ENCODE measurements at regions not wholly inside any gene's neighbourhood (a gene's known extent, or its start where the extent isn't known, plus 50 kb on each side); places are given as distances from the start of the nearest gene placed in this dataset.

DNA sequence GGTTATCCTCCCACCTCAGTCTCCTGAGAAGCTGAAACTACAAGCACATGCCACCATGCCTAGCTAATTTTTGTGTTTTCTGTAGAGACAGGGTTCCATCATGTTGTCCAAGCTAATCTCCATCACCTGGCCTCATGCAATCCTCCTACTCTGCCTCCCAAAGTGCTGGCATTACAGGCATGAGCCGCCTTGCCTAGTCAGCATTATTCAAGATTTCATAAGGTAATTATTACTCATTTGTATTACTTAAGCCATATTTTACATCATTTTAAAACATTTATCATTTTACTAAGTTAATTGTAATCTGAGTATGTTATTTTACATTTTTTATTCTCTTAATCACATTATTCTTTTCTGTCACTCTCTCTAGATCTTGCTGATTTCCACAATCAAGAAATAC is 1575.6 kb downstream of the NCAM2 start:
- no peak for DNase-seq (ENCODE audit: low spot score)

DNA sequence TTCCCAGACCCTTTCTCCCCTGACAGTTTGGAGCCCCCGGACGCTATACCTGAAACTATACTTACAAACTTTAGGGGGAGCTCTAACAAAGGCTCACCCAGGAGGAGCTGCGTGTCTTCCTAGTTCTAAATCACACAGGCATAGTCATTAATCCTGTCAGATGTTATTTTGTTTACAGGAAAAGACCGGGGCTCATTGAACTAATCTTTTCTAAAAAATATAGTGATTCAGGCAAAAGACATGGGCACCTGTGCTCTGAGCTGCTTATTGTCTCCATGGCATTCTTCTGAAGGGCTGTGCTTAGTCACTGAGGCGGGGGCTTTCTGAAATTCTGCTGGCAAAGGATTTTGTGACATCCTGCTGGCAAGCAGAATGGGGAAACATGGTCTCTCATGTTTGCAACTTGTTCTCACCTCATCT is 1577.0 kb downstream of the NCAM2 start:
- no peak for DNase-seq (ENCODE audit: low spot score)

DNA sequence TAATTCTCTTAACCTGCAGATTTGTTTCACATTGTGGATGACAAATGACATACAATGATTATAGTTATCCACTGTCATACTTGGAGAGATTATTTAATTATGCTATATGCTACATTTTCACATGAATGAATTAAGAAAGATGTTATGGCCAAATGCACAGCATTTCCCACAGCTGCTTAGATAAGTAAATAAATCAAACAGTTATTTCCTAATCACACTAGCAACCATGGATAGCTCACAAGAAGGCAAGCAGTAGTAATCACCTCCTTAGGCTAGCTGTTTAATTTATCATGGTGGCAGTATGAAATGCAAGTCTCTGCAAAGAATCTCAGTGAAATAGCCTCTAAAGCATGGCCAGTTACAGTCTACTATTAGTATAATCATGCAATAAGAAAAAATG is 1581.5 kb downstream of the NCAM2 start:
- no peak for DNase-seq (ENCODE audit: low spot score)

DNA sequence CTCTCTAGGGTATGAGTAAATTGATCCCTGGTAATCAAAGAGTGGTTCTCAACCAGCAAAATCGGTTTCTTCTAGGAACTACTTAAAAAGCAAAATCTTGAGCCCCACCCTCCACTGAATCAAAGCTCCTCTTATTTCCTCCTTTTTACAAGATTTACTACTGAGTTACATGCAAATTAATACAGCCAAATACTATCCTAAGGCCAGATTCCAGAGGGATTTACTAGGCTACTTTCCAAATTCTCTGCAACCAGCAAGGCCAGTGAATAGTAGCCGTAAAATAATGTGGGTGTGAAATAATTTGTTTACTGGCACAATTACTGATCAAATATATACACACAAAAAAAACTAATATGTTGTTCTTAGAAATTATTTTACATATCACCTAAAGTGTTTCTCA is 1583.8 kb downstream of the NCAM2 start:
- no peak for DNase-seq (ENCODE audit: low spot score)

DNA sequence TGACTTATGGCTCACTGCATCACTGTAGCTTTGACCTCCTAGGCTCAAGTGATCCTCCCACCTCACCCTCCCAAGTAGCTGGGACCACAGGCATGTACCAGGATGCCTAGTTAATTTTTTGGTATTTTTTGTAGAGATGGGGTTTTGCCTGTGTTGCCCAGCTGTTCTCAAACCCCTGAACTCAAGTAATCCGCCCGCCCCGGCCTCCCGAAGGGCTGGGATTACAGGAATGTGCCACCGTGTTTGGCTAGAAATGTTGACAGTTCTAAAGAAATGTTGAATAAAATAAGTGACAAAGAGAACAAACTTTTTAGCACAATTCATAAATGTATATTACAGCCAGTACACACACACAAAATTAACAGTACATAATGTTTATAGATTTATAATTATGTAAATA is 1586.1 kb downstream of the NCAM2 start:
- no peak for DNase-seq (ENCODE audit: low spot score)

DNA sequence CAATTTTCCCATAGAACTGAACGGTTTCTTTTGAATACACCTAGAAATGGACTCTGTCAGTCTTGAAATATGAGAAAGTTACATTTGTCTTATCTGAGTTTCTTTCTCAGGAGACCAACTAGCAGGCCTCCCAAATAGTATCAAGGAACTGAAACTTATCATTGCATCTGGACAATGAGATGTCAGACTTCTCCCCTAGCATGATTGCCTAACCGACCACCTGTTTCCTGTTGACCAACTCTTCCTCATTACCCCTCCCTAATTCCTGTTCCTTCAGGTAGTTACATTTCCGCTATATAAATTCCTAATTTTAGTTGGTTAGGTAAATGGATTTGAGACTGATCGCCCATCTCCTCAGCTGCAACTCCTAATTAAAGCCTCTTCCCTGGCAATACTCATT is 1587.3 kb downstream of the NCAM2 start:
- no peak for DNase-seq (ENCODE audit: low spot score)

DNA sequence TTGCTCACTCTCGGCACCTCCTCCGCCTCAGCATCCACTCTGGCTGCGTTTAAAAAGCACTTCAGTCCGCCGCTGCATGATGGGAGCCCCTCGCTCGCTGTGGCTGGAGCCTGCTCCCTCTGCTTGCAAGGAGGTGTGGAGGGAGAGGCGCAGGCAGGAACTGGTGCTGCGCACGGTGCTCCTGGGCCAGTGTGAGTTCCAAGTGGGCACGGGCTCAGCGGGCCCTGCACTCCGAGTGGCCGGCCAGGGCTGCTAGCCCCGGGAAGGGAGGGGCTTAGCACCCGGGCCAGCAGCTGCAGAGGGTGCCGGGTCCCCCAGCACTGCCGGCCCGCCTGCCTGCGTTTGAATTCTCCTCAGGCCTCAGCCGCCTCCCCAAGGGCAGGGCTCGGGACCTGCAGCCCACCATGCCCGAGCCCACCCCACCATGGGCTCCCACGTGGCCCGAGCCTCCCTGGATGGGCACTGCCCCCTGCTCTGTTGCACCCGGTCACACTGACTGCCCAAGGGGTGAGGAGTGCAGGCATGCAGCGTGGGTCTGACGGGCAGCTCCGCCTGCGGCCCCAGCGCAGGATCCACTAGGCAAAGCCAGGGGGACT is 1599.5 kb downstream of the NCAM2 start:
- no peak for DNase-seq (ENCODE audit: low spot score)

DNA sequence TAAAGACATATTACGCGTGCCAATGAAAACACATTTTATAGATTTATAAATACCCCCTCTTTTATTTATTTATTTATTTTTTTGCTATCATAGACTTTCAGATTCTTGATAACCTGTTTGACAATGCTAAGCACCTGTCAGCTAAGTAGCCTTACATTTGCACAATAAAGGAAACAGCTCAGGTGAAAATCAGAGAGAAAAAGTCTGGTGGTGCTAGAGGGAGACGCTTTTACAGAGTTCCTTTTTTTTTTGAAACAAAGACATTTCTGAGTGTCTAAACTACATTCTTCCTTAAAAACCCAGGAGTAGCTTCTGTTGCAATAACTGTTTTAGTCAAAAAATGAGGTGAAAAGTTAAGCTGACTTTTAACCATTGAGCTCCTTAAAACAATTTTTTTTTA is 1611.6 kb downstream of the NCAM2 start:
- no peak for DNase-seq (ENCODE audit: low spot score)

DNA sequence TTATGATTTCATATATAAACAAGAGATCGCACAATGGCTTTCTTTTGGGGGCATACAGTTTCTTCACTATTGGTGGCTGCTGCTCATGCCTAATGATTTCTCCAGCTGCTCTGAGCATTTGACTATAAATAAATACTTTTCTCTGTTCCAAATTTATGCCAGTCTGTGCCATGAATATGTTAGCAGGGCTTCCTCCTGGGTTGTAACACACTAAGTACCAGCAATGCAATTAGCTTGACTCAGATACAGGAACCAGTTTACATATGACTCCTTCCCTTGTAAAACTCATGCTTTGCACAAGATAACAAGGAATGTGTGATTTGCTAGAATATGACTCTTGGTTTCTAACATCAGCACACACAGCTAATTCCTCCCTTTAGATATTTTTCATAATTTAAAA is 1629.7 kb downstream of the NCAM2 start:
- no peak for DNase-seq (ENCODE audit: low spot score)

DNA sequence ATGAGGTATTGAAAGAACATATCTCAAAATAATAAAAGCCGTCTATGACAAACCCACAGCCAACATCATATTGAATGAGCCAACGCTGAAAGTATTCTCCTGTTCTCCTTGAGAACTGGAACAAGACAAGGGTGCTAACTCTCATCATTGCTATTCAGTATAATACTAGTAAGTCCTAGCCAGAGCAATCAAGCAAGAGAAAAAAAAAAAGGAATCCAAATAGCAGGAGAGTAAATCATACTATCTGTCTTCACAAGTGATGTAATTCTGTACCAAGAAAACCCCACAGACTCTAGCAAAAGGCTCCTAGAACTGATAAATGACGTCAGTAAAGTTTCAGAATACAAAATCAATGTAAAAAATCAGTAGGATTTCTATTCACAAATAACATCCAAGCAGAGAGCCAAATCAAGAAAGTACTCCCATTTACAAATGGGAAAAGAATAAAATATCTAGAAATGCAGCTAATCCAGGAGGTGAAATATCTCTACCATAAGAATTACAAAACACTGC is 1632.8 kb downstream of the NCAM2 start:
- DNase-seq (ENCODE audit: low spot score), result no peak

DNA sequence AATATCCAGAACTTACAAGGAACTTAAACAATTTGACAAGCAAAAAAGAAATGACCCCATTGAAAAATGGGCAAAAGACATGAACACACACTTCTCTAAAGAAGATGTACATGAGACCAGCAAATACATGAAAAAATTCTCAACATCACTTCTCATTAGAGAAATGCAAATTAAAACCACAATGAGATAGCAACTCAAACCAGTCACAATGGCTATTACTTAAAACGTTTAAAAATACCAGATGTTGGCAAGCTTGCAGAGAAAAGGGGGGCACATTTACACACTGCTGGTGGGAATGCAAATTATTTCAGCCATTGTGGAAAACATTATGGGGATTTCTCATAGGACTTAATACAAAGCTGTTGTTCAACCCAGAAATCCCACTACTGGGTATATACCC is 1634.0 kb downstream of the NCAM2 start:
- no peak for DNase-seq (ENCODE audit: low spot score)

DNA sequence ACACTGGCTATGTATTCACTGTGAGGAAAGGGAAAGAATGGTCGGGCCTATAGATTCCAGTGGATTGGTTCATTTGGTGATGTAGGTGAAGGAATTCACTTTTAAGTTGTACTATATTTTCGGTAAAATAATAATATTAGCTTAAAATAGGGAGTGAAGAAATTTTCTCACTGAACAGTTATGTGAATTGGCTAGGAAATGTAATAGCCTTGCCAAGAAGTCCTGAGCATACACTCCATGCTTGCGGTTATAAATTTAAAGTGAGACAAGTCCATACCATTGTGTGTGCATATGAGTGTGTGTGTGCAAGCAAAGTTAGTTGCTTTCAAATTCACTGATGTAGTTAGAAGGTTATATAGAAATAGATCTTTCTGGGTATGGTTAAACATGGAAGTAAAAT is 1651.0 kb downstream of the NCAM2 start:
- DNase-seq (ENCODE audit: low spot score), result no peak

DNA sequence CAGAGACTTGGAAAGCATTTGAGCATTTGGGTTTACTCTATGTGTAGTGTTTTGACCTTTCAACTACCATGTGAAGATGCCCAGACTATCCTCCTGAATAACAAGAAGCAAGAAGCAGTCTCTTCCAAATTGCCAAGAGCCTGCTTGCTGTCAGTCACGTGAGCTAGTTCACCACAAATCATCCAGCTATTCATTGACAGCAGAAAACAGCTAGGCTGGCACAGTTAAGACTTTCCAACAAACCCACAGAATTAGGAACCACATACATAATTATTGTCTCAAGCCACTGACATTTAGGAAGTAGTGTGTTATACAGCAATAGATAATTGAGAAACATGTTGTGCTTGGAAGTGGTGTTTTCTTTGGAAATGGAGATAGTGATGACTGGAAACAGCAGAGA is 1652.0 kb downstream of the NCAM2 start:
- no peak for DNase-seq (ENCODE audit: low spot score)

DNA sequence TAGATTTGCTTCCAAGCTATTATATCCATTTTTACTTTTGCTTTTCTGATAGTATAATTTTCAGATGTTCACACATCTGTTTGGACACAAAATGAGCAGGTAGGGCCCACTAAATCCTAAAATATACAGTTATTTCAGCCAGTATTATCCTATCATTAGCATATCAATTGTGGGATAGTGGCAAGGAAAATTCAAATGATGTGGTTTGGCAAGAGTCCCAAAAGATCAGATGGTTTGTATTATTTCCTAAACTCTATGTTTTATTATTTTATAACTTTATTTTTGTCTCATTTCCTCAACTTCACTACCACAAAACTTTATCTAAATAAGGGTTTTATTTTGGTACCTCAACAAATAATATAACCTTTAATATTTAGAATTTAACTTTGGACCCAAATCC is 1659.6 kb downstream of the NCAM2 start:
- no peak for DNase-seq (ENCODE audit: low spot score)

DNA sequence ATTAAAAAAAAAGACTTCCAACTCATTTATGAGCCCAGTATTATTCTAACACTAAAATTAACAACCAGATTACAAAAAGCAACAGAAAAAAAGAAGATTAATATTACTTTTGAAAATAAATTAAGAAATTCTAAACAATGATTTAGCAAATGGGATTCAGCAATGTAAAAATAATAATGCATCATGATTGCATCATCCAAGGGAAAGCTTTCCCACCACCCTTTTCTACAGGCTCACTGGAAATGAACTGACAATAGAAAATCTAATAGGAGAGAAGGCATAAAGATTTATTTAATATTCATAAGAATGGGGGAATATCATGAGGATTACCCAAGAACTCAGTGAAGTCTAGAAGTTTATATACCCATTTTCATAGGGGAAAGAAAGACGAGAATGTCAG is 1671.9 kb downstream of the NCAM2 start:
- no peak for DNase-seq (ENCODE audit: low spot score)

DNA sequence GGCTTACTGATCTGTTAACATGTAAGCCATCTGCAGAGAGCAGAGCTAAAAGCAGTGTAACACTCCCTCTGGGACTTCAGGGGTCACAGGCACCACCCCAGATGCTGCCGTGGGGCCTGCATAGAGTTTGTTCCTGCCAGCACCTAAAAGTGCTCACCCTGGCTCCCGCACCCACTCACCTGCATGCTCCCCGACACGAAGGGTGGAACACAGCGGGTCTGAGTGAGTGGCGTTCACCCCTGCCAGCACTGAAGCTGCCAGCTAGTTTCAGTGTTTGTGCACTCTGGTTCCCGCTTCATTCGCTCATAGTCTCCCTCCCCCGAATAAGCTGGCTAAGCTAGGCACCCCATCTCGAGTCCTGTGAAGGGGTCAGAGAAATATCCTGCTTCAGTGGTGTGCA is 1681.0 kb downstream of the NCAM2 start:
- no peak for DNase-seq (ENCODE audit: low spot score)

DNA sequence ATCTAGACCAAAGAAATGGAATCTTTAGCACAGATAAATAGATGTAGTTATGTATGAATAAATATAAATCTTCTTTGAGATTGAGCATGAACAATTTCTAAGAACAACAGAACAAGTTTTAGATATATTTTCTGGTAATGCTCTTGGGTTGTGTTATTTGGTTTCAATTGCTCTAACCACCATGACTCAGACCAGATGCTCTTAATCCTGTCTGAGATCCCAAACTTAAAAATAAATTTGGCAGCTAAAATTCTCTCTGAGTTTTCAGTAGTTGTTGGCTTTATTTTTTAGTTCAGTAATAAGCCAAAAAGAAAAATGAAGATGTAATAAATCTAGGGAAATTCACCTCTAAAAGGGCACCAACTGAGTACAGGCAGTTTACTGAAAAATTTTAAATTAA is 1693.4 kb downstream of the NCAM2 start:
- no peak for DNase-seq (ENCODE audit: low spot score)

DNA sequence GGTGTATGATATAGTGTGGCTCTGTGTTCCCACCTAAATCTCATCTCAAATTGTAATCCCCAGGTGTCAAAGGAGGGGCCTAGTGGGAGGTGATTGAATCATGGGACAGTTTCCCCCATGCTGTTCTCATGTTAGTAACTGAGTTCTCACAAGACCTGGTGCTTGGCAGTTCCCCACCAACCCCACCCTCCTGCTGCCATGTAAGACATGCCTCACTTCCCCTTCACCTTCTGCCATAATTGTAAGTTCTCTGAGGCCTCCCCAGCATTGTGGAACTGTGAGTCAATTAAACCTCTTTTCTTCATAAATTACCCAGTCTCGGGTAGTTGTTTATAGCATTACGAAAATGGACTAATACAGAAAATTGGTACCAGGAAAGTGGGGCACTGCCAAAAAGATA is 1705.3 kb downstream of the NCAM2 start:
- no peak for DNase-seq (ENCODE audit: low spot score)

DNA sequence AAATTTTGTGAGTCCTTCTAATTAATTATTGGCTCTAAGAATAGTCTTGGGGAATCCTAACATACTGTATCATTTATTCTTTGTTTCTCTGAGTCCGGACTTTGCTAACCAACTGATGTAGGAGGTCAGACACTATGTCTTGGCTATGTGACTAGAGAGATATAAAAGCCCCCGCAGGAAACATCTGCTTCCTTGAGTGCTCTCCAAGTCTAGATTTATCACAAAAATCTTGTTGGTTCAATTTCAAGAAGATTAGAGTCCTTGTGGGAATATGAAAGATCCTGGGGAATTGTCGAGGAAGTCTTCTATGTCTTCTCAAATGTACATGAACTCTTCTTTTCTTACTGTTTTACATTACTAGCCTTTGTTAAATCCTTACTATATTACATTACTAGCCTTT is 1712.5 kb downstream of the NCAM2 start:
- DNase-seq (ENCODE audit: low spot score), result no peak

DNA sequence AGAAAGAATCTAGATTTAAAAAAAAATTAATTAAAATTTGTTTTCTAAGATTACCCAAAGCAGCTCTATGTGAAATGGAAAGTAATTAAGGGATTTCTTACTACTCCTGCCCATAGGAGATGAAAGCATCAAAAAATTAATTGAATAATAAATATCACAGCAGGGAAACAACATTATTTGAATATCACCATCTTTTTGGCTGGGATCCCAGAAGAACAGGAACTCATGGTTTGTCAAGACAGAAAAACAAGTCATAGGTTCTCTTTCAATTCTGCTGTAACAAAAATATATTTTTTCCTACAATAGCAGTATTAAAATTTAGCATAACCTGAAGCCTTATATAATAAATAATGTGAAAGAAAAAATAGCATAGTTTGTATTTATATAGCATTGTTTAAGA is 1713.4 kb downstream of the NCAM2 start:
- DNase-seq (ENCODE audit: low spot score), result no peak

DNA sequence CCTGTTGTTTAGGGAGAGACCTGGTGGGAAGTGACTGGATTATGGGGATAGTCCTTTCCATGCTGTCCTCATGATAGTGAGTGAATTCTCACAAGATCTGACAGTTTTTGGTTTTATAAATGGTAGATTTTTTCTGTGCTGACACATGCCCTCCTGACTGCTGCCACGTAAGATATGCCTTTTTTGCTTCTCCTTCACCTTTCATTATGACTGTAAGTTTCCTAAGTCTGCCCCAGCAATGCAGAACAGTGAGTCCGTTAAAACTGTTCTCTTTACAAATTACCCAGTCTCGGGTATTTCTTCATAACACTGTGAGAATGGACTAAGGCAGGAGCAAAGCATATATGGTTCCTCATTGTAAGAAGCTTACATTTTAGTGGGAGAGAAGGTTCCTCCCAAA is 1727.2 kb downstream of the NCAM2 start:
- no peak for DNase-seq (ENCODE audit: low spot score)

DNA sequence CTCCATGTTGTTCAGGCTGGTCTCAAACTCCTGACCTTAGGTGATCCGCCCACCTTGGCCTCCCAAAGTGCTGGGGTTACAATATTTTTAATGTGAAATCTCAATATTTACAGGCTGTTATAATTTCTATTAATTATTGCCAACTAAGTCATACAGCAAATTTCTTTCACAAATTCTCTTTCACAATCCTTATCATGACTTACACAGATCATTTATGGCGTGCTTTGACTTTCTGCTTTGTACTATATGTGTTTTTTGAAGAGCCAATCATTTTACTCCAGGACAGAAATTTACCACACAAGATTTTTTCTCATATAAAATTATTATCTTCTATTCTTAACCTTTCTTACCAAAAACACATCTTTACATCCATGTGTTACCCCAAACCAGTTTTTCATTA is 1729.9 kb downstream of the NCAM2 start:
- no peak for DNase-seq (ENCODE audit: low spot score)

DNA sequence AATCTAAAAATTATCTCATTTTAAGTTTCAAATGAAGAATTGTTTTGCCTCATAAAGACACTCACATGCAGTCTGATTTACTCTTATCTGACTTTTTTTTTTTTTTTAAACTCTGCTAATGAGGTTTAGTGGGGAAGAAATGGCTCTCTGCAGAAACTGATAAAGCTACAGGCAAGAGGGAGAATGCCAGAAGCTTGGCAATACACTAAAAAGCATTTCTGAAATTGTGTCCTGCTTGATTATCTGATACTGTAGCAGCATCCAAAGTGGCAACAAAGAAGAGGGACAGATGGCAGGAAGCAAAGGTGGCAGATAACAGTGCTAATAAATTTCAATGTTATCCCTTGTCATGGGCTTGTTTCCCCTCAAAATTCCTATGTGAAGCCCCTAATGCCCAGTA is 1744.9 kb downstream of the NCAM2 start:
- no peak for DNase-seq (ENCODE audit: low spot score)

DNA sequence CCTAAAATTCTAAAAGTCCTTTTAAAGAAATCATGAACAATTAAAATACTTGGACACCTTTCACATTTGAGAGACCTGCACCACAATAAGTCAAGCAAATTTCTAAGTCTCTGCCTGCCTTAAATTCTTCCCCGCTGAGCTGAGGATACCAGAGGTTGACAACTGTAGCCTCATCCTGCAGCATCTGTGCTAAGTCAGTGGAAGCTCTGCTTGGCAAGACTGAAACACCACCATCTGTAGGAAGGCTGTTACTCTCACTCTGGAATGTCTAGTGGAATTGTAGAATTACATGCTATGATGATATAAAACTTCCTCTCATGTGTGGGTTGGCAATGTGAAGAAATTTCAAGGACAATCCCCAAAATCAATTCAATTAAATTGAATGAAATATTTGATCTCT is 1756.5 kb downstream of the NCAM2 start:
- DNase-seq (ENCODE audit: low spot score), result no peak

DNA sequence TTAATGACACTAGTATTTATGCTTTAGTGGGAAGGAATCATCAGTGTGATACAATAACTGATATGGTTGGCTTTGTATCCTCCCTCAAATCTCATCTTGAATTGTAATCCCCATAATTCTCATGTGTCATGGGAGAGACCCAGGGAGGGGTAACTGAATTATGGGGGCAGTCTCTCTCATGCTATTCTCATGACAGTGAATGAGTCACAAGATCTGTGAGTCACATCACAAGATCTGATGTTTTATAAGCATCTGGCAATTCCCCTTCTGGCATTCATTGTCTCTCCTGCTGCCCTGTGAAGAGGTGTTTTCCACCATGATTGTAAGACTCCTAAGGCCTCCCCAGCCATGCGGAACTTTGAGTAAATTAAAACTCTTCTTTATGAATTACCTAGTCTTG is 1760.3 kb downstream of the NCAM2 start:
- DNase-seq (ENCODE audit: low spot score), result no peak
